Naive thymus-derived CD4-positive, alpha-beta T cell (primary cell): ENCODE measurements at regions not wholly inside any gene's neighbourhood (a gene's known extent, or its start where the extent isn't known, plus 50 kb on each side); places are given as distances from the start of the nearest gene placed in this dataset.

Experiments used
- ATAC-seq: fragments of 150-1000 bp; cut with Tn5 transposase; 2 replicates; pipeline ENCODE4 v1.10.0; 2021; ENCODE audit warnings: mild to moderate bottlenecking, moderate library complexity
- CTCF ChIA-PET: fragments of 350-600 bp; sonication (Branson Sonifier 250); formaldehyde crosslinking; loops from one replicate; lab custom pipeline; 2021; ENCODE audit warnings: antibody characterized with exemption; lab: Charles Lee
- POLR2A ChIA-PET: fragments of 350-600 bp; sonication (Branson Sonifier 250); formaldehyde crosslinking; loops from one replicate; lab custom pipeline; 2021; ENCODE audit warnings: antibody characterized with exemption, inconsistent platforms; lab: Charles Lee
- DNase-seq, 9 donors: peaks; one replicate each; pipeline versions ENCODE4 v3.0.0 to v3.0.0-alpha.2; 2020 to 2022; ENCODE audit warnings: mixed read lengths in 1 of 9
- H3K27ac ChIP-seq: one replicate; pipeline ENCODE4 v1.7.0; 2013; ENCODE audit warnings: mild to moderate bottlenecking, low read depth, low read length, moderate library complexity
- H3K27me3 ChIP-seq, 2 donors: one replicate each; pipeline ENCODE4 v1.7.0; 2013; ENCODE audit warnings: low read length in 2 of 2, mild to moderate bottlenecking in 2 of 2, moderate library complexity in 2 of 2; ENCODE audit not compliant: control insufficient read depth in 2 of 2, insufficient read depth in 2 of 2
- H3K36me3 ChIP-seq, 3 experiments: 1 replicate in 2 of 3; 2 replicates in 1 of 3; pipeline ENCODE4 v1.7.0; 2013; ENCODE audit warnings: low read length in 3 of 3, mild to moderate bottlenecking in 3 of 3, moderate library complexity in 1 of 3; ENCODE audit not compliant: insufficient read depth in 3 of 3, control insufficient read depth in 2 of 3
- H3K4me1 ChIP-seq, 2 donors: one replicate each; pipeline ENCODE4 v1.7.0; 2013; ENCODE audit warnings: low read length in 2 of 2, mild to moderate bottlenecking in 2 of 2, moderate library complexity in 1 of 2; ENCODE audit not compliant: control insufficient read depth in 2 of 2, insufficient read depth in 2 of 2
- H3K4me3 ChIP-seq: 2 replicates; pipeline ENCODE4 v1.7.0; 2013; ENCODE audit warnings: mild to moderate bottlenecking, low read length
- H3K9me3 ChIP-seq, 3 experiments: 1 replicate in 2 of 3; 2 replicates in 1 of 3; pipeline ENCODE4 v1.7.0; 2013; ENCODE audit warnings: low read length in 3 of 3; ENCODE audit not compliant: control insufficient read depth in 2 of 3
- H3K27ac Mint-ChIP-seq, 9 donors: one replicate each; pipeline ENCODE4 v1.8.0; 2020 to 2022; ENCODE audit warnings: mixed read lengths in 9 of 9, mild to moderate bottlenecking in 8 of 9, moderate library complexity in 5 of 9, inconsistent platforms in 2 of 9
- H3K27me3 Mint-ChIP-seq, 5 donors: one replicate each; pipeline ENCODE4 v1.8.0; 2021 to 2022; ENCODE audit warnings: mixed read lengths in 5 of 5, mild to moderate bottlenecking in 1 of 5
- H3K36me3 Mint-ChIP-seq, 5 donors: one replicate each; pipeline ENCODE4 v1.8.0; 2020 to 2022; ENCODE audit warnings: mixed read lengths in 5 of 5, mild to moderate bottlenecking in 3 of 5, inconsistent platforms in 1 of 5
- H3K4me1 Mint-ChIP-seq, 7 donors: one replicate each; pipeline ENCODE4 v1.8.0; 2020 to 2022; ENCODE audit warnings: mixed read lengths in 7 of 7, mild to moderate bottlenecking in 3 of 7, inconsistent platforms in 1 of 7
- H3K4me3 Mint-ChIP-seq, 10 donors: one replicate each; pipeline ENCODE4 v1.8.0; 2020 to 2022; ENCODE audit warnings: mild to moderate bottlenecking in 10 of 10, mixed read lengths in 10 of 10, moderate library complexity in 6 of 10, inconsistent platforms in 2 of 10
- H3K9me3 Mint-ChIP-seq, 11 donors: one replicate each; pipeline ENCODE4 v1.8.0; 2020 to 2022; ENCODE audit warnings: mixed read lengths in 11 of 11, mild to moderate bottlenecking in 4 of 11, inconsistent platforms in 1 of 11, moderate library complexity in 1 of 11
- intact Hi-C, 2 donors: fragments of 100-400 bp; cut with micrococcal nuclease; formaldehyde crosslinking; loops; one replicate each; pipeline ENCODE4 v1.15.1; 2023

DNA sequence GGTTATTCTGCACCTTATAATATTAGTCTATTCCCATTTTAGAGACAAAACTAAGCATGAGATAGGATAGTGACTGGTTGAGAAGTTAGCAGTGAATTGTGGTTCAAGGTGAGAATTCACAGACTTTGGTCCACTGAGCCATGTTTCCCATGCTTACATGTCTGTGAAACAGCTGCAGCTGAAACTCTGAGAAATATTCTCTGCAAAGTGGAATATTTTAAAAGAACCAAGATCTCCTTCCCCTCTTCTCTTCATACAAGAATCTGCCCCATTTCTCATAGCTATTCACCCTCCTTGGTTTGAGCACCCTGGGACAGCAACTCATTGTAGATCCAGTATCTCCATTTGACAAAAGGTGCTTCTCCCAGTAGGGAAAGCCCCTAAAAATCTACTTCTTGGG lies 70.2 kb upstream of the TMEM170B start:
- Mint-ChIP-seq H3K4me1 (no peaks in the 10 kb centered on the region), H3K4me3 (no peak overlapping the region), H3K9me3 (peaks cover 0 to 3% (median 0%) of the 10 kb centered on the region in 11 donors), H3K36me3 (no peaks in the 10 kb centered on the region), H3K27ac (no peak overlapping the region), H3K27me3 (no peaks in the 10 kb centered on the region)
- H3K36me3 ChIP-seq: no peaks in the 10 kb centered on the region
- H3K27ac ChIP-seq: no peak overlapping the region
- H3K4me1 ChIP-seq: no peaks in the 10 kb centered on the region
- intact Hi-C loops: no loop called here
- ATAC-seq (no peak), DNase-seq (no peak)
- ChIA-PET POLR2A (no interaction called here), CTCF (no interaction called here)
- H3K9me3 ChIP-seq: no peaks in the 10 kb centered on the region
- H3K4me3 ChIP-seq: no peak overlapping the region
- H3K27me3 ChIP-seq: no peaks in the 10 kb centered on the region

DNA sequence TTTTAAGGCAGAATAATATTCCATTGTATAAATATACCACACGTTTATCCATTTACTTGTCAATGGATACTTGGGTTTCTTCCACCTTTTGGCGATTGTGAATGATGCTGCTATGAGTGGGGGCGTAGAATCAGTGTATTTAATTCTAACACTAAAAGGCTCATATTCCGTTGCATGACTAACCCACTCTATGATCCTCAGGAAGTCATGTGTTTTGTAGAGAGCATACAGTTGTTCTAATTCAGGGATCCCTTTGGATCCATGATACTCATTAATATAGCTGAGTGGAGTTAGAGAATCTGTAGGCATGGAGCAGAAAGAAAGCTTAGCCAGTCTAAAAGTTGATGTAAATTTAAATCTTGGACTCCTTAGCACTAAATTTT lies 74.2 kb upstream of the TMEM170B start:
- Histone ChIP-seq H3K27ac (no peak overlapping the region), H3K4me3 (no peak overlapping the region), H3K36me3 (no peaks in the 10 kb centered on the region), H3K4me1 (peaks cover 3 to 8% of the 10 kb centered on the region in 2 donors), H3K9me3 (no peaks in the 10 kb centered on the region), H3K27me3 (no peaks in the 10 kb centered on the region)
- ChIA-PET CTCF (no interaction called here), POLR2A (no interaction called here)
- Mint-ChIP-seq H3K4me1 (peaks cover 4 to 27% (median 10%) of the 10 kb centered on the region in 7 donors), H3K27me3 (no peaks in the 10 kb centered on the region), H3K27ac (no peak overlapping the region), H3K4me3 (no peak overlapping the region), H3K9me3 (peaks cover 0 to 3% (median 0%) of the 10 kb centered on the region in 11 donors), H3K36me3 (no peaks in the 10 kb centered on the region)
- intact Hi-C loops: no loop called here
- ATAC-seq (no peak), DNase-seq (no peak)

DNA sequence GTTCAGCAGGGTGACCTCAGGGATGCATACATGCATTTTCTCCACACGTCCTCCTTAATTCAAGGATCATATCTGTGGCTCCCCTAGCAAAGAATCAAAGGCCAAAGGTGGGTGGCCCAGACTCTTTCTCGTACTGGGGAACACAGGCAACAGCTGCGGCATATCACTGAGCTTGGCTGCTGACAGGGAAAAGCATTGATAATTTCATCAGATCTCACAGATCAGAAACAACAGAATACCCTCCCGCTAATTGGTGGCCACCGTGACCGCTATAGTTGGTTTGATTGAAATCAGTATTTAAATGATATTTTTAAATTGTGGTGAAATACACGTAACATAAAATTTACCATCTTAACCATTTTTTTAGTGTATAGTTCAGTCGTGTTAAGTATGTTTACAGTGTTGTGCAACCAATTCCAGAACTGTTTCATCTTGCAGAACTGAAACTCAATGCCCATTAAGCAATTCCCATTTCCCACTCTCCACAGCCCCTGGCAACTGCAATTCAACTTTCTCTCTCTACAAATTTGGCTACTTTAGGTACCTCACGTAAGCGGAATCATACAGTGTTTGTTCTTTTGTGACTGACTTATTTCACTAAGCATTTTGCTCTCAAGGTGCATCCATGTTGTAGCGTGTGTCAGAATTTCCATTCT lies 74.7 kb upstream of the TMEM170B start:
- Mint-ChIP-seq H3K4me3 (no peak overlapping the region), H3K27ac (no peak overlapping the region), H3K9me3 (peaks cover 0 to 3% (median 0%) of the 10 kb centered on the region in 11 donors), H3K4me1 (peaks cover 4 to 27% (median 10%) of the 10 kb centered on the region in 7 donors), H3K36me3 (no peaks in the 10 kb centered on the region), H3K27me3 (no peaks in the 10 kb centered on the region)
- no peak overlapping the region for H3K4me3 ChIP-seq
- H3K27ac ChIP-seq: no peak overlapping the region
- no peaks in the 10 kb centered on the region for H3K9me3 ChIP-seq
- ChIA-PET POLR2A (no interaction called here), CTCF (no interaction called here)
- DNase-seq: no peak
- H3K27me3 ChIP-seq: no peaks in the 10 kb centered on the region
- peak; percentile 31 for ATAC-seq
- H3K4me1 ChIP-seq: peaks cover 3 to 8% of the 10 kb centered on the region in 2 donors
- intact Hi-C loops: no loop called here
- no peaks in the 10 kb centered on the region for H3K36me3 ChIP-seq

DNA sequence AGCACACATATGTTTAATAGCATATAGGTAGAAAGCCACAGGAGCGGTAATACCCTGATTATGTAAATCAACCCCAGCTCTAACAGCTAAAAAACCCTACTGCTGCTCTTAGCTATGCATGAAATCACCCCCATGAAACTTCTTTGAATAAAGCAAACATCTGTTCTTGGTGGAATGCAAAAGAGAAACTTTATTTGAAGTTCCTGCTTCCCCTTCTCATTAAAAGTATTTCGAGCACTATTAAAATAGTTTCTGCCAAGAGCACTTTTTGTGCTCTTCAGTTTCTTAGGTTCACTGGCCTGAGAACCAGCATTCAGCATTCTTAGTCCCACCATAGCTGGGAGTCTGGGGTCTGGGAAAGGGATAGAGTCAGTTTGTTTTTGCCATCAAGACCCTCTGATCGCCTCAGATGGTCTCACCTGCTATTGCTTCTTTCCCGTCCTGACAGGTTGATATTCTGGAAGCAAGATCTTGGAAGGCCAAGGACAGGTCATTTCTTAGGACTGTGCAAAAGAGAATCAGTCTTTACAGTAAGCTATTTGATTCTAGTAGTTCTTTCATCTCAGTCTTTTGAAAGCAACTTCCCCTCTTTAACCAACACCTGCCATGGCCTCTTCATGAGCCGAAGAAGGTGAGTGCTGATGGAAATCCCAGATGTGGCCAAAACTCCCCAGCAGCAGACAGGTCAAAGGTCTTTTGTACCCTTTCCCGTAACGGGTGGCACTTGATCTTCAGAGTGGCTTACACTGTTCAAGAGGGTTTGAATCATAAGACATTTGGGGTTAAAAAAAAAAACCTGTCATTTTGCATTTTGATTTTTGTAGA lies 76.5 kb upstream of the TMEM170B start:
- ATAC-seq (peak; percentile 52), DNase-seq (no peak)
- H3K36me3 Mint-ChIP-seq: peaks cover 0 to 9% (median 0%) of the 10 kb centered on the region in 5 donors
- CTCF ChIA-PET: interaction anchor here (0.6 to 0.7 kb wide), 3 partner anchors 44 to 829 kb away, joined by 3 read pairs; no protein-coding TSS in a partner anchor
- Histone ChIP-seq H3K4me1 (peaks cover 3 to 8% of the 10 kb centered on the region in 2 donors), H3K27me3 (no peaks in the 10 kb centered on the region), H3K9me3 (no peaks in the 10 kb centered on the region), H3K36me3 (no peaks in the 10 kb centered on the region), H3K4me3 (no peak overlapping the region), H3K27ac (no peak overlapping the region)
- peak overlapping the region in 1 of 10 donors; percentile 15 for H3K4me3 Mint-ChIP-seq
- H3K9me3 Mint-ChIP-seq: peaks cover 0 to 8% (median 0%) of the 10 kb centered on the region in 11 donors
- POLR2A ChIA-PET: no interaction called here
- intact Hi-C loops: no loop called here
- H3K27me3 Mint-ChIP-seq: no peaks in the 10 kb centered on the region
- H3K27ac Mint-ChIP-seq: peak overlapping the region in 1 of 9 donors; percentile 56
- H3K4me1 Mint-ChIP-seq: peaks cover 4 to 27% (median 10%) of the 10 kb centered on the region in 7 donors

DNA sequence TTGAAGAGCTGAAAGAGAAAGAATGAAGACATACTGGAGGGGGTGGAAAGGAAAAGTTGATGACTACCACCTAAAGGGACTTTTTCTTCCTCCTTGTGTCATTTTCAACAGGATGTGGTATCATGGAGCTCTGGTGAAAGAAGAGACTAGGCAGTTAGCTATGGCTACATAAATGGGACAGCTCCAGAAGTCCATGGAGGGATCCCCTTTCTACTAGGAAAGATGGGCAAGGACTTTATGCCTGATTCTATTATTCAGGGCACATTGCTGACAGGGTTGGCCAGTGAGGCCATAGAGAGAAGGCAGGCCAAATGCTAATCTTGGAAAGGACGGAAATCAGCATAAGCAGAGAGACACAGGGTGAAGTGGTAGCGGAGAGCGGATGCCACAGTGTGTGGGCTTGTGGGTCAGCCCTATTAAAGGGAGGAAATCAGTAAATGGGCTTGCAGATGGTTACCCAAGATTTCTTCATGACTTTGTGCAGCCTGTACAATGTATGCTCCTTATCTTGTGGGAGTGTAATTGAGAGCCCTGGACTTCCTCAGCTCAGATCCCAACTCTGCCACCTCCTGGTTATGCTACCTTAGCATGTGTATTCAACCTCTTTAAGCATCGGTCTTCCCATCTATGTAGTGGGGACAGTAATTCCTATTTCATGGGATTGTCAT lies 77.4 kb upstream of the TMEM170B start:
- no peak overlapping the region for H3K4me3 ChIP-seq
- H3K27ac Mint-ChIP-seq: peak overlapping the region in 3 of 9 donors; percentile 10 to 64 (median 13)
- POLR2A ChIA-PET: no interaction called here
- peak; percentile 46 for ATAC-seq
- no peaks in the 10 kb centered on the region for H3K27me3 Mint-ChIP-seq
- peaks cover 4 to 27% (median 10%) of the 10 kb centered on the region in 7 donors for H3K4me1 Mint-ChIP-seq
- H3K9me3 Mint-ChIP-seq: peaks cover 0 to 15% (median 0%) of the 10 kb centered on the region in 11 donors
- no peaks in the 10 kb centered on the region for H3K9me3 ChIP-seq
- no peak for DNase-seq
- H3K4me3 Mint-ChIP-seq: peak overlapping the region in 1 of 10 donors; percentile 66
- H3K27ac ChIP-seq: no peak overlapping the region
- H3K36me3 Mint-ChIP-seq: peaks cover 0 to 11% (median 0%) of the 10 kb centered on the region in 5 donors
- H3K36me3 ChIP-seq: no peaks in the 10 kb centered on the region
- intact Hi-C loops: no loop called here
- no peaks in the 10 kb centered on the region for H3K27me3 ChIP-seq
- CTCF ChIA-PET: interaction anchor here (0.7 kb wide), 1 partner anchor 44 kb away, joined by 3 read pairs; no protein-coding TSS in a partner anchor
- H3K4me1 ChIP-seq: peaks cover 3 to 8% of the 10 kb centered on the region in 2 donors

DNA sequence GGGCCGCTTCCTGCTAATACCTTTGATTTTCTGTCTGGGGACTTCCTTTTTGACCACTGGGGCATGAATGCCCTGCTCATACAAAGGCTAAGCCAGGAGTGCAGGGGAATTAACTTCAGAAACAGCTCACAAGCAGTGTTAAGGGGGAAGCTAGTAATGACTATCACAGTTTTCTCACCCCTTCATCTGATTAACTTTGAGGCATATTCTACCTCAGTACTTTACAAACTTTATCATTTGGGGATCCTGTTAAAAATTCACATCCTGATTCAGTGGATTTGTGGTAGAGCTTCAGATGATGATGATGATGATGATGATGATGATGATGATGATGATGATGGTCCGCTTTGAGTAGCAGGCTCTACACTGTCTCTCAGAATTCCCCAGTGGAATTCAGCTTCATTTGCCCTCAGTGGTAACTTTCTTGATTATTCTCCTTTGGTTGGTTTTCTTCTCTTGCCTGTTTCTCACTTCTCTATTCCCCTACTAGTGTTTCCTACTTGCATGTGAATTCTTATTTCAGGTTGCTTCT lies 78.4 kb upstream of the TMEM170B start:
- H3K9me3 ChIP-seq: no peaks in the 10 kb centered on the region
- ChIA-PET POLR2A (no interaction called here), CTCF (no interaction called here)
- intact Hi-C loops: no loop called here
- Mint-ChIP-seq H3K36me3 (peaks cover 0 to 11% (median 0%) of the 10 kb centered on the region in 5 donors), H3K27ac (peak overlapping the region in 1 of 9 donors; percentile 10), H3K27me3 (peaks cover 0 to 3% (median 0%) of the 10 kb centered on the region in 5 donors), H3K4me1 (peaks cover 4 to 27% (median 10%) of the 10 kb centered on the region in 7 donors), H3K9me3 (peaks cover 0 to 17% (median 0%) of the 10 kb centered on the region in 11 donors), H3K4me3 (no peak overlapping the region)
- ATAC-seq (no peak), DNase-seq (no peak)
- H3K4me1 ChIP-seq: peaks cover 3 to 8% of the 10 kb centered on the region in 2 donors
- no peak overlapping the region for H3K4me3 ChIP-seq
- H3K27me3 ChIP-seq: no peaks in the 10 kb centered on the region
- no peak overlapping the region for H3K27ac ChIP-seq
- H3K36me3 ChIP-seq: no peaks in the 10 kb centered on the region
